22Rv1 (cell line): ENCODE measurements at regions not wholly inside any gene's neighbourhood (a gene's known extent, or its start where the extent isn't known, plus 50 kb on each side); places are given as distances from the start of the nearest gene placed in this dataset.

Source experiments
- ZFX ChIP-seq: fragments of 450-650 bp; IDR thresholded peaks from 2 replicates; pipeline ENCODE4 v1.6.1; 2017; ENCODE audit warnings: antibody characterized with exemption, borderline replicate concordance
- TF ChIP-seq, protein P1 (sequence below): fragments of 450-650 bp; IDR thresholded peaks from 2 replicates; pipeline ENCODE4 v1.5.1; 2017; ENCODE audit warnings: mild to moderate bottlenecking

DNA sequence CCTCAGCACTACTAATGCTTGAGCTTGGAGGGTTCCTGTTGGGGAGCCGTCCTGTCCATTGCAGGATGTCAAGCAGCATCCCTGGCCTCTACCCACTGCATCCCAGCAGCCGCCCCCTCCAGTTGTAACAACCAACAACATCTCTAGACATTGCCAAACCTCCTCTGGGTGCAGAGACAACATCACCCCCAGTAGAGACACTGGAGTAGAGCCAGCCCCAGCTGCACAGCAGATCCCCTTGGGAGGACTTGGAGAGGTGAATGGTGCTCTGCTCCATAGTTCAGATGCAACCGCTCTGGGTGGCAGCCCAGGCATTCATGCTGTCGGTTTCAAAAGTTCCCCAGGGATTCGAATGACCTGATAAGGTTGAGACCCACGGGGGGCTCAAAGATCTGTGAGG, 259.0 kb downstream of the MN1 start:
- no peak for TF ChIP-seq ZFX
- TF ChIP-seq, protein P1, sequence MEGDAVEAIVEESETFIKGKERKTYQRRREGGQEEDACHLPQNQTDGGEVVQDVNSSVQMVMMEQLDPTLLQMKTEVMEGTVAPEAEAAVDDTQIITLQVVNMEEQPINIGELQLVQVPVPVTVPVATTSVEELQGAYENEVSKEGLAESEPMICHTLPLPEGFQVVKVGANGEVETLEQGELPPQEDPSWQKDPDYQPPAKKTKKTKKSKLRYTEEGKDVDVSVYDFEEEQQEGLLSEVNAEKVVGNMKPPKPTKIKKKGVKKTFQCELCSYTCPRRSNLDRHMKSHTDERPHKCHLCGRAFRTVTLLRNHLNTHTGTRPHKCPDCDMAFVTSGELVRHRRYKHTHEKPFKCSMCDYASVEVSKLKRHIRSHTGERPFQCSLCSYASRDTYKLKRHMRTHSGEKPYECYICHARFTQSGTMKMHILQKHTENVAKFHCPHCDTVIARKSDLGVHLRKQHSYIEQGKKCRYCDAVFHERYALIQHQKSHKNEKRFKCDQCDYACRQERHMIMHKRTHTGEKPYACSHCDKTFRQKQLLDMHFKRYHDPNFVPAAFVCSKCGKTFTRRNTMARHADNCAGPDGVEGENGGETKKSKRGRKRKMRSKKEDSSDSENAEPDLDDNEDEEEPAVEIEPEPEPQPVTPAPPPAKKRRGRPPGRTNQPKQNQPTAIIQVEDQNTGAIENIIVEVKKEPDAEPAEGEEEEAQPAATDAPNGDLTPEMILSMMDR = no peak
